IPS-15b (cell line): ENCODE measurements at regions not wholly inside any gene's neighbourhood (a gene's known extent, or its start where the extent isn't known, plus 50 kb on each side); places are given as distances from the start of the nearest gene placed in this dataset.

Experiments
- H3K27me3 ChIP-seq: one replicate; pipeline ENCODE4 v1.6.1; 2013; ENCODE audit warnings: low read length; ENCODE audit not compliant: control insufficient read depth, insufficient read depth
- H3K36me3 ChIP-seq: one replicate; pipeline ENCODE4 v1.6.1; 2013; ENCODE audit warnings: low read length; ENCODE audit not compliant: control insufficient read depth, insufficient read depth
- H3K4me1 ChIP-seq: one replicate; pipeline ENCODE4 v1.6.1; 2013; ENCODE audit warnings: mild to moderate bottlenecking, low read length; ENCODE audit not compliant: control insufficient read depth, insufficient read depth
- H3K4me3 ChIP-seq: one replicate; pipeline ENCODE4 v1.5.1; 2013; ENCODE audit warnings: low read depth, low read length
- H3K9ac ChIP-seq: one replicate; pipeline ENCODE4 v1.6.1; 2013; ENCODE audit warnings: low read depth, mild to moderate bottlenecking, low read length
- H3K9me3 ChIP-seq: one replicate; pipeline ENCODE4 v1.6.1; 2013; ENCODE audit warnings: mild to moderate bottlenecking, low read length; ENCODE audit not compliant: control insufficient read depth, insufficient read depth

DNA sequence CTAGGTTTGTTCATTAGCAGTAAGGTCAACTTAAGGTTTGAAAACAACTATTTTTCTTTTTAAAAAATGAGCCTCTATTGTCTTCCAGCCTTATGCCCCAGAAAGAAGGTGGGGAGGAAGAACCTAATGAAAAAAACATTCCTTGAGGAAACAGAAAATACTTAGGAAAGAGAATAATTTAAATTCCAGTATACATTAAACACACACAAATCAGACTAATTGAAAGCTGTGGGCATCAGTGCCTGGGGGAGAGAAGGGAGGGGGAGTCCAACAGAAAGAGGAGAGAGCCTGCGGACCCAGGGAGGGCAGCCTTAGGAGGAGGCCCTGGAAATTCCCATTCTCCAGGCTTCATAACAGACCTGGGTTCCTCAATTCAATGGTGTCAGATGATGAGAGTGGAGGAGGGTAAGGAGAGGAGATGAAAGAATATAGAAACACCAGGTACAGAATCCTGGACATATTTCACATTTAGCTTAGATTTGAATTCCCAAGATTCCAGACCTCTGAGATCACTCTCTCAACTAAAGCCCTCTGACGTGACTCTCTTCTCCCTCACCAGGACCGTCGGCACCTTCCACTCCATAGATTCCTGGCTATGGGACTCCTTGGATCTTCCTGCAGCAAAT is 320.5 kb upstream of the UMPS start:
- Histone ChIP-seq H3K9me3 (no peaks in the 10 kb centered on the region), H3K36me3 (no peaks in the 10 kb centered on the region), H3K27me3 (no peaks in the 10 kb centered on the region), H3K9ac (no peak overlapping the region), H3K4me3 (no peak overlapping the region), H3K4me1 (no peaks in the 10 kb centered on the region)

DNA sequence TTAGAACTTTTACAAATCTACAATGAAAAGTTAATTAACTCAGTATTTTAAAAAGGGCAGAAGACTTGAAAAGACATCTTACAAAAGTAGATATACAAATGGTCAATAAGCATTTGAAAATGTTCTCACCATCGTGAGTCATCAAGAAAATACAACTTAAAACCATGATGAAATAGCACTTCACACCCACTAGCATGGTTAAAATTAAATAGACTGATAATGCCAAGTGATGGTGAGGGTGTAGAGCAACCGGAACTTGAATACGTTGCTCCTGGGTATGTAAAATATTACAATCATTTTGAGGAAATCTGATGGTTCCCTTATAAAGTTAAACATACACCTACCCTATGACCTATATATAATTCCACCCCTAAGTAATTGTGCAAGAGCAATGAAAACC is 319.8 kb upstream of the UMPS start:
- H3K9ac ChIP-seq: no peak overlapping the region
- H3K27me3 ChIP-seq: no peaks in the 10 kb centered on the region
- no peaks in the 10 kb centered on the region for H3K36me3 ChIP-seq
- no peaks in the 10 kb centered on the region for H3K4me1 ChIP-seq
- no peaks in the 10 kb centered on the region for H3K9me3 ChIP-seq
- no peak overlapping the region for H3K4me3 ChIP-seq

DNA sequence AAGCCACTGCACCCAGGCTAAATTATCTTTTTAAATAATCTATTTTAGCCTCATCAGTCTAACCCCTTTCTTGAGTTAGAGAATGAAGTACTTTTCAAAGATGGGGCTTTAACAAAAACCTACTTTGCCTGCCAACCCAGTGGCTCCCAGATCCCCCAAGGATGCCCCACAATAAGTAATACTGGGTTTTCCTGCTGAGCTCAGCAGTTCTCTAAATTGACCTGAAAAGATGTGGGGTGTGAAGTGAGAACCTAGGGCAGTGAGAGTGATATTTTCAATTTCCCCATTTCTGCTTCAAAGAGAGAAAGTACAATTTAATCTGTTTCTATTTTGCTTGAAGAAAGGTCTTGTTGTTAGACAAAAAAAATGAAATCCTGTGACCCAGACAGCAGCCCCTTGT is 318.5 kb upstream of the UMPS start:
- Histone ChIP-seq H3K36me3 (no peaks in the 10 kb centered on the region), H3K9ac (no peak overlapping the region), H3K27me3 (no peaks in the 10 kb centered on the region), H3K4me3 (no peak overlapping the region), H3K4me1 (no peaks in the 10 kb centered on the region), H3K9me3 (no peaks in the 10 kb centered on the region)

DNA sequence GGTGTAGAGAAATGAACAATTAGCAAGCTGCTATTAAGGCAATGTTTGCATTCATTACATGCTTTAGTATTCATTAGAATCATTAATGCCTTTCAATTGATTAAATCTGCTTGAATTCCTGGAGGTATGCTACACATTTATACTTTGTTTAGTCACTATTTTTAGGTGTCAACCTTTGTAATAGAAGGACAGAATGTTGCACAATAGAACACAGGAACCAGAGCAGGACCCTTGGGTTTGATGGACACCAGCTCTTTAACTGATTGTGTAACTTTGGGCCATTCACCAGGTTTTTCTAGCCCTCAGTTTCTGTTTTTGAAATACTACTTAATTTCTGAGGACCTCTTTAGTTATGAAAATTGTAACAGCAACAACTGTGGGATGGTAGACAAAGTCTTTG is 317.6 kb upstream of the UMPS start:
- Histone ChIP-seq H3K36me3 (no peaks in the 10 kb centered on the region), H3K9me3 (no peaks in the 10 kb centered on the region), H3K4me1 (no peaks in the 10 kb centered on the region), H3K27me3 (no peaks in the 10 kb centered on the region), H3K9ac (no peak overlapping the region), H3K4me3 (no peak overlapping the region)

- Histone ChIP-seq H3K9ac (no peak overlapping the region), H3K4me3 (no peak overlapping the region), H3K36me3 (no peaks in the 10 kb centered on the region), H3K27me3 (no peaks in the 10 kb centered on the region), H3K9me3 (no peaks in the 10 kb centered on the region), H3K4me1 (no peaks in the 10 kb centered on the region)
These were observed 316.9 kb upstream of the UMPS start for GRCh38 chr3:124413393-124413792.

- H3K27me3 ChIP-seq: no peaks in the 10 kb centered on the region
- H3K9me3 ChIP-seq: no peaks in the 10 kb centered on the region
- H3K36me3 ChIP-seq: no peaks in the 10 kb centered on the region
- no peak overlapping the region for H3K9ac ChIP-seq
- H3K4me3 ChIP-seq: no peak overlapping the region
- H3K4me1 ChIP-seq: no peaks in the 10 kb centered on the region
These were observed 316.2 kb upstream of the UMPS start for GRCh38 chr3:124413989-124414598.

GRCh38 chr3:124415446-124415960 is 314.7 kb upstream of the UMPS start:
- Histone ChIP-seq H3K9me3 (no peaks in the 10 kb centered on the region), H3K4me3 (no peak overlapping the region), H3K4me1 (no peaks in the 10 kb centered on the region), H3K36me3 (no peaks in the 10 kb centered on the region), H3K27me3 (no peaks in the 10 kb centered on the region), H3K9ac (no peak overlapping the region)

GRCh38 chr3:124419303-124419702 is 310.9 kb upstream of the UMPS start:
- no peaks in the 10 kb centered on the region for H3K36me3 ChIP-seq
- H3K4me3 ChIP-seq: no peak overlapping the region
- H3K9ac ChIP-seq: no peak overlapping the region
- no peaks in the 10 kb centered on the region for H3K4me1 ChIP-seq
- H3K9me3 ChIP-seq: no peaks in the 10 kb centered on the region
- no peaks in the 10 kb centered on the region for H3K27me3 ChIP-seq

- Histone ChIP-seq H3K36me3 (no peaks in the 10 kb centered on the region), H3K9ac (no peak overlapping the region), H3K27me3 (no peaks in the 10 kb centered on the region), H3K9me3 (no peaks in the 10 kb centered on the region), H3K4me3 (no peak overlapping the region), H3K4me1 (no peaks in the 10 kb centered on the region)
These were observed 309.9 kb upstream of the UMPS start for GRCh38 chr3:124420392-124420791.

DNA sequence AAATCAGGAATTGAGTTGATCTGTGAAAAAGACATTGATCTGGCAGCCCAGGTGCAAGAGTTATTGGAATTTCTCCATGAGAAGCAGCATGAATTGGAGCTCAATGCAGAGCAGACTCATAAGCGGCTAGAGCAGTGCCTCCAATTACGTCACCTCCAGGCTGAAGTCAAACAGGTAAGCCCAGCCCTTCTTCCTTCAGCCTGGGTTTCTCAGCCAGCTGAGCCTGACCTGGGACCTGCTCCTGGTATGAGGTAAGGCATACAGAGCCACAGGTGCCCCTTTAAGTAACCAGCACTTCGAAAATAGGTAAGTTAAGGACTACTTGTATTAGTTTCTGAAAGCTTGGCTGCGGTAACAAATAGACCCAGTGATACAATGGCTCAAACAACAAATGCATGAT is 307.4 kb upstream of the UMPS start:
- H3K4me3 ChIP-seq: no peak overlapping the region
- no peaks in the 10 kb centered on the region for H3K9me3 ChIP-seq
- H3K36me3 ChIP-seq: no peaks in the 10 kb centered on the region
- H3K27me3 ChIP-seq: no peaks in the 10 kb centered on the region
- no peak overlapping the region for H3K9ac ChIP-seq
- H3K4me1 ChIP-seq: no peaks in the 10 kb centered on the region

GRCh38 chr3:124424396-124424795 is 305.9 kb upstream of the UMPS start:
- no peaks in the 10 kb centered on the region for H3K9me3 ChIP-seq
- no peak overlapping the region for H3K9ac ChIP-seq
- no peaks in the 10 kb centered on the region for H3K4me1 ChIP-seq
- no peaks in the 10 kb centered on the region for H3K27me3 ChIP-seq
- no peak overlapping the region for H3K4me3 ChIP-seq
- no peaks in the 10 kb centered on the region for H3K36me3 ChIP-seq

GRCh38 chr3:124425972-124426371 is 304.3 kb upstream of the UMPS start:
- H3K36me3 ChIP-seq: no peaks in the 10 kb centered on the region
- H3K9ac ChIP-seq: no peak overlapping the region
- no peak overlapping the region for H3K4me3 ChIP-seq
- no peaks in the 10 kb centered on the region for H3K4me1 ChIP-seq
- H3K27me3 ChIP-seq: no peaks in the 10 kb centered on the region
- no peaks in the 10 kb centered on the region for H3K9me3 ChIP-seq
